Breast epithelium (tissue), 4 donors: ENCODE measurements at regions not wholly inside any gene's neighbourhood (a gene's known extent, or its start where the extent isn't known, plus 50 kb on each side); places are given as distances from the start of the nearest gene placed in this dataset.

Experiments
- DNase-seq, 2 donors: peaks; one replicate each; pipeline ENCODE4 v3.0.0-alpha.2; 2019; ENCODE audit warnings: low spot score in 2 of 2
- H3K27ac ChIP-seq, 2 donors: fragments of 200-600 bp; sonication (generic) in 1 of 2; one replicate each; pipeline ENCODE4 v1.5.1; 2016 to 2019; ENCODE audit warnings: mild to moderate bottlenecking in 1 of 2
- H3K27me3 ChIP-seq, 2 donors: fragments of 200-600 bp; sonication (generic) in 1 of 2; one replicate each; pipeline versions ENCODE4 v1.5.1 to v1.6.0; 2017 to 2019; ENCODE audit warnings: control low read depth in 1 of 2, mild to moderate bottlenecking in 1 of 2
- H3K36me3 ChIP-seq: fragments of 200-600 bp; one replicate; pipeline ENCODE4 v1.5.1; 2019
- H3K4me1 ChIP-seq, 2 donors: fragments of 200-600 bp; sonication (generic); one replicate each; pipeline ENCODE4 v1.5.1; 2016 to 2019; ENCODE audit warnings: control low read depth in 1 of 2
- H3K4me3 ChIP-seq, 3 donors: fragments of 200-600 bp; sonication (generic); 1 replicate in 2 of 3; 2 replicates in 1 of 3; pipeline ENCODE4 v1.5.1; 2016 to 2019; ENCODE audit warnings: mild to moderate bottlenecking in 3 of 3, moderate library complexity in 2 of 3
- H3K9me3 ChIP-seq, 2 donors: fragments of 200-600 bp; sonication (generic) in 1 of 2; one replicate each; pipeline ENCODE4 v1.5.1; 2016 to 2019; ENCODE audit warnings: control low read depth in 1 of 2
- POLR2A ChIP-seq: fragments of 450-650 bp; IDR thresholded peaks from one replicate; pipeline ENCODE4 v1.6.1; 2016; ENCODE audit warnings: antibody characterized with exemption, mild to moderate bottlenecking, moderate library complexity
- POLR2AphosphoS5 ChIP-seq, 3 donors: sonication (generic); formaldehyde crosslinking; IDR thresholded peaks; one replicate each; pipeline ENCODE4 v1.6.1; 2017; ENCODE audit warnings: antibody characterized with exemption in 3 of 3
- intact Hi-C: fragments of 100-400 bp; cut with DNase I; formaldehyde crosslinking; loops from one replicate; pipeline ENCODE4 v1.15.1; 2023; ENCODE audit warnings: low total_unique reads
- TF ChIP-seq, protein P1 (sequence below), 3 donors: fragments of 450-650 bp; IDR thresholded peaks; one replicate each; pipeline ENCODE4 v1.5.1; 2016 to 2017; ENCODE audit warnings: antibody characterized with exemption in 3 of 3, mild to moderate bottlenecking in 3 of 3, moderate library complexity in 3 of 3

- DNase-seq, result no peak
- H3K27ac ChIP-seq, result no peak overlapping the region
- H3K9me3 ChIP-seq, result peaks cover 16 to 22% of the 10 kb centered on the region in 2 donors
- no peaks in the 10 kb centered on the region for H3K36me3 ChIP-seq
- intact Hi-C loops, result no loop called here
- no peak overlapping the region for H3K4me3 ChIP-seq
- no peaks in the 10 kb centered on the region for H3K27me3 ChIP-seq
- TF ChIP-seq POLR2AphosphoS5 (IDR thresholded peaks at IDR 0.05), result no peak
- no peaks in the 10 kb centered on the region for H3K4me1 ChIP-seq
Observed at GRCh38 chr15:49706805-49707204, 86.0 kb downstream of the DTWD1 start.

GRCh38 chr15:49707598-49707997 lies 86.8 kb downstream of the DTWD1 start:
- Histone ChIP-seq H3K4me1 (no peaks in the 10 kb centered on the region), H3K36me3 (no peaks in the 10 kb centered on the region), H3K4me3 (no peak overlapping the region), H3K27ac (no peak overlapping the region), H3K27me3 (no peaks in the 10 kb centered on the region), H3K9me3 (peaks cover 16 to 22% of the 10 kb centered on the region in 2 donors)
- no peak for DNase-seq
- TF ChIP-seq, protein P1, sequence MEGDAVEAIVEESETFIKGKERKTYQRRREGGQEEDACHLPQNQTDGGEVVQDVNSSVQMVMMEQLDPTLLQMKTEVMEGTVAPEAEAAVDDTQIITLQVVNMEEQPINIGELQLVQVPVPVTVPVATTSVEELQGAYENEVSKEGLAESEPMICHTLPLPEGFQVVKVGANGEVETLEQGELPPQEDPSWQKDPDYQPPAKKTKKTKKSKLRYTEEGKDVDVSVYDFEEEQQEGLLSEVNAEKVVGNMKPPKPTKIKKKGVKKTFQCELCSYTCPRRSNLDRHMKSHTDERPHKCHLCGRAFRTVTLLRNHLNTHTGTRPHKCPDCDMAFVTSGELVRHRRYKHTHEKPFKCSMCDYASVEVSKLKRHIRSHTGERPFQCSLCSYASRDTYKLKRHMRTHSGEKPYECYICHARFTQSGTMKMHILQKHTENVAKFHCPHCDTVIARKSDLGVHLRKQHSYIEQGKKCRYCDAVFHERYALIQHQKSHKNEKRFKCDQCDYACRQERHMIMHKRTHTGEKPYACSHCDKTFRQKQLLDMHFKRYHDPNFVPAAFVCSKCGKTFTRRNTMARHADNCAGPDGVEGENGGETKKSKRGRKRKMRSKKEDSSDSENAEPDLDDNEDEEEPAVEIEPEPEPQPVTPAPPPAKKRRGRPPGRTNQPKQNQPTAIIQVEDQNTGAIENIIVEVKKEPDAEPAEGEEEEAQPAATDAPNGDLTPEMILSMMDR (IDR thresholded peaks at IDR 0.05), result no peak
- TF ChIP-seq POLR2A (no peak), POLR2AphosphoS5 (IDR thresholded peaks at IDR 0.05) (no peak)
- intact Hi-C loops, result no loop called here

- DNase-seq, result no peak
- Histone ChIP-seq H3K36me3 (no peaks in the 10 kb centered on the region), H3K4me1 (no peaks in the 10 kb centered on the region), H3K27me3 (no peaks in the 10 kb centered on the region), H3K4me3 (no peak overlapping the region), H3K27ac (no peak overlapping the region), H3K9me3 (peaks cover 16 to 22% of the 10 kb centered on the region in 2 donors)
- TF ChIP-seq, protein P1 (IDR thresholded peaks at IDR 0.05), result no peak
- TF ChIP-seq POLR2AphosphoS5 (IDR thresholded peaks at IDR 0.05), result no peak
- no peak for TF ChIP-seq POLR2A
- intact Hi-C loops, result no loop called here
Observed at GRCh38 chr15:49709646-49710214, 88.9 kb downstream of the DTWD1 start.

- no peak for DNase-seq
- no peaks in the 10 kb centered on the region for H3K4me1 ChIP-seq
- TF ChIP-seq POLR2A (no peak), POLR2AphosphoS5 (IDR thresholded peaks at IDR 0.05) (no peak)
- TF ChIP-seq, protein P1 (IDR thresholded peaks at IDR 0.05), result no peak
- H3K27me3 ChIP-seq, result no peaks in the 10 kb centered on the region
- H3K4me3 ChIP-seq, result no peak overlapping the region
- H3K27ac ChIP-seq, result no peak overlapping the region
- intact Hi-C loops, result no loop called here
- H3K9me3 ChIP-seq, result peaks cover 16 to 22% of the 10 kb centered on the region in 2 donors
- no peaks in the 10 kb centered on the region for H3K36me3 ChIP-seq
Observed at GRCh38 chr15:49712162-49712561, 91.3 kb downstream of the DTWD1 start.

DNA sequence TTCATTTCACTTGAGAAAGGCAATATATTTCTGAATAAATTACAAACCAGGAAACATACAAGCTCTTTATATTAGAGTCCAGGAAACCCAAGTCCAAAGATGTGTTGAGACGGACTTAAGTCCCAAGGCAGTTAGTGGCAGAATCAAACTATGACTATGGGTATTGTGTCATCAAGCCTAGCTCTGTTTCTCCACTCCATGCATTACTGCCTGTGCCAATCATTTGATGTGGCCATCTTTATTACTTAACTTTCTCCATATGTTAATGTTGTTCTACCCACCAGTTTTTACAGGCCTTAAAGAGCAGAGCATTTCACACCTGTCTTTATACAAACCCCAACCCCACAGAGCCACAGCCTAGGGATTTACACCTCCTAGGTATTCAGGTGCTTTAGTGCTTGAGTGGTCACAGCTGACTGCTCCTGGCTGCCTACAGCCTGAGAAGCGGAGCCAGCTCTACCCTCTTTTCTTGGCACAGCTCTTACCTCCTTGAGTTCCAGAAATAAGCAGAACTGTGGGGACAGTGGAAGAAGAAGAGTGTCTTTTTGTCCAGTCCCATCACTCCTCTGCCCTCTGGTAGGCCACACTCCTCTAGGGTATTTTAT lies 92.1 kb downstream of the DTWD1 start:
- TF ChIP-seq, protein P1 (IDR thresholded peaks at IDR 0.05), result no peak
- TF ChIP-seq POLR2A (no peak), POLR2AphosphoS5 (IDR thresholded peaks at IDR 0.05) (no peak)
- DNase-seq, result no peak

More for the DNA sequence above, 92.1 kb downstream of the DTWD1 start:
- no peaks in the 10 kb centered on the region for H3K27me3 ChIP-seq
- intact Hi-C loops, result no loop called here
- H3K36me3 ChIP-seq, result no peaks in the 10 kb centered on the region
- no peak overlapping the region for H3K27ac ChIP-seq
- peaks cover 16 to 22% of the 10 kb centered on the region in 2 donors for H3K9me3 ChIP-seq
- no peaks in the 10 kb centered on the region for H3K4me1 ChIP-seq
- H3K4me3 ChIP-seq, result no peak overlapping the region
